H1 (cell line): ENCODE measurements at regions not wholly inside any gene's neighbourhood (a gene's known extent, or its start where the extent isn't known, plus 50 kb on each side); places are given as distances from the start of the nearest gene placed in this dataset.

Experiments used
- CHD2 ChIP-seq: IDR thresholded peaks from 2 replicates; pipeline ENCODE4 v1.6.1; 2012; ENCODE audit warnings: low read length, improper control_type of control experiment
- CTCF ChIP-seq, 3 experiments: IDR thresholded peaks; 1 replicate in 2 of 3; 2 replicates in 1 of 3; pipeline versions ENCODE4 v1.5.1 to v1.6.1; 2011; ENCODE audit warnings: low read length in 3 of 3, mild to moderate bottlenecking in 3 of 3, inconsistent platforms in 2 of 3, low read depth in 1 of 3, moderate library complexity in 1 of 3; ENCODE audit not compliant: insufficient read depth in 1 of 3; ENCODE audit errors: control extremely low read depth in 1 of 3
- EZH2 ChIP-seq: fragments of 200-600 bp; sonication (generic); IDR thresholded peaks from 2 replicates; pipeline ENCODE4 v1.7.1; 2012; ENCODE audit warnings: low read depth, mild to moderate bottlenecking, moderate library complexity, low read length, inconsistent platforms; ENCODE audit not compliant: severe bottlenecking
- NANOG ChIP-seq: IDR thresholded peaks from 2 replicates; pipeline ENCODE4 v1.6.1; 2011; ENCODE audit warnings: low read length, low read depth, mild to moderate bottlenecking, inconsistent platforms; ENCODE audit not compliant: insufficient read depth, poor library complexity, severe bottlenecking
- POLR2A ChIP-seq, 2 experiments: IDR thresholded peaks; 1 replicate in 1 of 2; 2 replicates in 1 of 2; pipeline ENCODE4 v1.6.1; 2011; ENCODE audit warnings: low read depth in 2 of 2, low read length in 2 of 2, mild to moderate bottlenecking in 2 of 2; ENCODE audit errors: control extremely low read depth in 1 of 2
- POLR2AphosphoS5 ChIP-seq: IDR thresholded peaks from 2 replicates; pipeline ENCODE4 v1.6.1; 2011; ENCODE audit warnings: low read depth, low read length
- RXRA ChIP-seq: IDR thresholded peaks from 2 replicates; pipeline ENCODE4 v1.6.1; 2011; ENCODE audit warnings: low read depth, mild to moderate bottlenecking, low read length, moderate library complexity; ENCODE audit not compliant: insufficient read depth
- SRF ChIP-seq: IDR thresholded peaks from 2 replicates; pipeline ENCODE4 v1.6.1; 2011; ENCODE audit warnings: mild to moderate bottlenecking, low read depth, low read length, moderate library complexity
- TBP ChIP-seq: IDR thresholded peaks from 2 replicates; pipeline ENCODE4 v1.6.1; 2011; ENCODE audit warnings: low read depth, low read length, improper control_type of control experiment
- TF ChIP-seq, protein P1 (sequence below): IDR thresholded peaks from 2 replicates; pipeline ENCODE4 v1.6.1; 2012; ENCODE audit warnings: inconsistent platforms

- TF ChIP-seq TBP (no peak), POLR2A (IDR thresholded peaks at IDR 0.05; ENCODE audit: control extremely low read depth in 1 of 2, low read depth in 2 of 2, low read length in 2 of 2) (no peak), POLR2AphosphoS5 (no peak), SRF (no peak), CTCF (IDR thresholded peaks at IDR 0.05; ENCODE audit: control extremely low read depth in 1 of 3, insufficient read depth in 1 of 3, low read depth in 1 of 3, low read length in 3 of 3) (no peak), CHD2 (no peak), NANOG (no peak), EZH2 (no peak), RXRA (no peak)
- TF ChIP-seq, protein P1, sequence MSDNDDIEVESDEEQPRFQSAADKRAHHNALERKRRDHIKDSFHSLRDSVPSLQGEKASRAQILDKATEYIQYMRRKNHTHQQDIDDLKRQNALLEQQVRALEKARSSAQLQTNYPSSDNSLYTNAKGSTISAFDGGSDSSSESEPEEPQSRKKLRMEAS = no peak
Measured at GRCh38 chr12:3418609-3419390, 72.2 kb upstream of the PRMT8 start.
